ENCODE measurements at regions not wholly inside any gene's neighbourhood (a gene's known extent, or its start where the extent isn't known, plus 50 kb on each side); places are given as distances from the start of the nearest gene placed in this dataset.

DNA sequence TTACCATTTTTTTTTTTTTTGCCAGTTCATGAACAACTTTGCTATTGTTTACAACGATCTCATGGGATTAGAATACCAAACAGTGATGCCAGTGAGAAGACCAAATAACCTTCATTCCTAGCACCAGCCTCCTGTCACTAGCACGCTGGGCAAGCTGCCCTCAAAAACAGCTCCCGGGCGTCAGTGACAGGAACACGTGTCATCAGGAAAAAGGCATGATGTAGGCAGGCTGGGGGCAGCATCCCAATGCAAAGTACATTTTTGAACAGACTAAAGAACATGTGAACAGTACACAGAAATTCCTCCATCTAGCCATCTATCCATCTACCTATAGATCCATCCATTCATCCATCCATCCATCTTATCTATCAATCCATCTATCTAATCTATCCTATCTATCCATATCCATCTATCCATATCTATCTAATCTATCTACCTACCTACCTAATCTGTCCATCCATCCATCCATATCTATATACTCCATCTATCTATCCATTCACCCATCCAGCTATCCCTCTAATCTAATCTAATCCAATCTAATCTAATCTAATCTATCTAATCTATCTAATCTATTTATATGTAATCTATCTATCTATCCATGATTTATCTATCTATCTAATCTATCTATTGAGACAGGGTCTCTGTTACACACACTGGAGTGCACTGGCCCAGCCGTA is 378.5 kb downstream of the SHANK2 start:
- TF ChIP-seq, protein P1, sequence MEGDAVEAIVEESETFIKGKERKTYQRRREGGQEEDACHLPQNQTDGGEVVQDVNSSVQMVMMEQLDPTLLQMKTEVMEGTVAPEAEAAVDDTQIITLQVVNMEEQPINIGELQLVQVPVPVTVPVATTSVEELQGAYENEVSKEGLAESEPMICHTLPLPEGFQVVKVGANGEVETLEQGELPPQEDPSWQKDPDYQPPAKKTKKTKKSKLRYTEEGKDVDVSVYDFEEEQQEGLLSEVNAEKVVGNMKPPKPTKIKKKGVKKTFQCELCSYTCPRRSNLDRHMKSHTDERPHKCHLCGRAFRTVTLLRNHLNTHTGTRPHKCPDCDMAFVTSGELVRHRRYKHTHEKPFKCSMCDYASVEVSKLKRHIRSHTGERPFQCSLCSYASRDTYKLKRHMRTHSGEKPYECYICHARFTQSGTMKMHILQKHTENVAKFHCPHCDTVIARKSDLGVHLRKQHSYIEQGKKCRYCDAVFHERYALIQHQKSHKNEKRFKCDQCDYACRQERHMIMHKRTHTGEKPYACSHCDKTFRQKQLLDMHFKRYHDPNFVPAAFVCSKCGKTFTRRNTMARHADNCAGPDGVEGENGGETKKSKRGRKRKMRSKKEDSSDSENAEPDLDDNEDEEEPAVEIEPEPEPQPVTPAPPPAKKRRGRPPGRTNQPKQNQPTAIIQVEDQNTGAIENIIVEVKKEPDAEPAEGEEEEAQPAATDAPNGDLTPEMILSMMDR (IDR thresholded peaks at IDR 0.05), result no peak
- TF ChIP-seq ZFX (IDR thresholded peaks at IDR 0.05; ENCODE audit: borderline replicate concordance), result no peak
